K562 (cell line): ENCODE measurements at regions not wholly inside any gene's neighbourhood (a gene's known extent, or its start where the extent isn't known, plus 50 kb on each side); places are given as distances from the start of the nearest gene placed in this dataset.

ENCODE experiments used
- ATAC-seq: fragments of 200-7000 bp; cut with Tn5 transposase; 3 replicates; pipeline ENCODE4 v1.9.1; 2020; ENCODE audit warnings: moderate library complexity
- BruUV-seq: library from RNA; stranded (reverse); fragments of 400-500 nt; replicated peaks from 2 replicates; lab custom pipeline; 2021; lab: Mats Ljungman, UMichigan
- CTCF ChIA-PET: fragments of 300-600 bp; formaldehyde crosslinking; extraction: SDS; loops from one replicate; lab custom pipeline; 2021; ENCODE audit warnings: low intra/inter-chr PET ratio; lab: Yijun Ruan, JAX
- POLR2A ChIA-PET: fragments of 300-600, 350-650 bp; sonication (Branson Sonifier 250); formaldehyde crosslinking; extraction: SDS; loops from one replicate; lab custom pipeline; 2021; ENCODE audit warnings: antibody characterized with exemption, inconsistent platforms; lab: Yijun Ruan, JAX
- DNase-seq, 4 experiments: peaks; one replicate each; pipeline versions ENCODE4 v3.0.0 to v3.0.0-alpha.2; 2011 to 2018; ENCODE audit warnings: low spot score in 3 of 4, mixed read lengths in 3 of 4; ENCODE audit errors: extremely low read depth in 1 of 4
- FAIRE-seq: peaks from 2 replicates; lab custom pipeline; 2011; peaks lifted over from hg19 to GRCh38; lab: Jason Lieb, UNC
- H2AFZ ChIP-seq: 2 replicates; pipeline ENCODE4 v1.6.0; 2011; ENCODE audit warnings: low read depth, low read length, control low read depth, inconsistent platforms
- H3K27ac ChIP-seq: fragments of 200-600 bp; 3 replicates; pipeline ENCODE4 v1.8.0; 2011; ENCODE audit warnings: low read depth, mild to moderate bottlenecking, control low read depth, inconsistent platforms, low read length, moderate library complexity, mixed read lengths; ENCODE audit errors: extremely low read depth
- H3K27me3 ChIP-seq, 2 experiments: fragments of 300-600 bp in 1 of 2; 2 replicates in 1 of 2; 3 replicates in 1 of 2; pipeline versions ENCODE4 v1.6.0 to v1.8.0; 2011; ENCODE audit warnings: inconsistent platforms in 2 of 2, low read length in 2 of 2, mild to moderate bottlenecking in 1 of 2, mixed read lengths in 1 of 2, moderate library complexity in 1 of 2; ENCODE audit not compliant: control insufficient read depth in 2 of 2, insufficient read depth in 2 of 2
- H3K36me3 ChIP-seq: fragments of 300-600 bp; 3 replicates; pipeline ENCODE4 v1.8.0; 2011; ENCODE audit warnings: mild to moderate bottlenecking, low read length, inconsistent platforms; ENCODE audit not compliant: control insufficient read depth, insufficient read depth
- H3K4me1 ChIP-seq, 2 experiments: fragments of 200-600 bp in 1 of 2; replicated peaks in 1 of 2; 2 replicates in 1 of 2; 3 replicates in 1 of 2; pipeline versions ENCODE4 v1.5.1 to v1.8.0; 2011; ENCODE audit warnings: inconsistent platforms in 2 of 2, low read length in 2 of 2, mild to moderate bottlenecking in 1 of 2, mixed read lengths in 1 of 2, moderate library complexity in 1 of 2; ENCODE audit not compliant: control insufficient read depth in 2 of 2, insufficient read depth in 2 of 2
- H3K4me2 ChIP-seq: 2 replicates; pipeline ENCODE4 v1.6.1; 2011; ENCODE audit warnings: low read length, control low read depth, inconsistent platforms, mixed read lengths; ENCODE audit not compliant: insufficient read depth
- H3K4me3 ChIP-seq: fragments of 200-600 bp; sonication (generic), shearing (Covaris generic); 2 replicates; pipeline ENCODE4 v1.5.1; 2016; ENCODE audit warnings: control low read depth, inconsistent platforms
- H3K79me2 ChIP-seq: fragments of 200-600 bp; 3 replicates; pipeline ENCODE4 v1.8.0; 2011; ENCODE audit warnings: low read length, inconsistent platforms; ENCODE audit not compliant: control insufficient read depth, insufficient read depth
- H3K9ac ChIP-seq, 2 experiments: 2 replicates each; pipeline versions ENCODE4 v1.6.0 to v1.6.1; 2011; ENCODE audit warnings: low read depth in 2 of 2, low read length in 2 of 2, control low read depth in 1 of 2, inconsistent platforms in 1 of 2, mild to moderate bottlenecking in 1 of 2, mixed read lengths in 1 of 2; ENCODE audit not compliant: insufficient read depth in 1 of 2
- H3K9me1 ChIP-seq: one replicate; pipeline ENCODE4 v1.6.0; 2011; ENCODE audit warnings: inconsistent platforms, mild to moderate bottlenecking, low read length, moderate library complexity; ENCODE audit not compliant: control insufficient read depth, insufficient read depth
- H3K9me3 ChIP-seq: replicated peaks from 2 replicates; pipeline ENCODE4 v1.5.1; 2011; ENCODE audit warnings: low read depth, low read length, inconsistent platforms; ENCODE audit not compliant: control insufficient read depth, insufficient read depth
- H4K20me1 ChIP-seq: replicated peaks from 2 replicates; pipeline ENCODE4 v1.6.1; 2011; ENCODE audit warnings: low read length, inconsistent platforms, mixed read lengths; ENCODE audit not compliant: control insufficient read depth, insufficient read depth
- ARID2 ChIP-seq: fragments of 450-650 bp; IDR thresholded peaks from 2 replicates; pipeline ENCODE4 v1.6.1; 2017; ENCODE audit warnings: antibody characterized with exemption, mild to moderate bottlenecking
- E2F5 ChIP-seq: sonication (generic); formaldehyde crosslinking; IDR thresholded peaks from 2 replicates; pipeline ENCODE4 v1.8.0; 2022; ENCODE audit warnings: mild to moderate bottlenecking, missing genetic modification reagents
- ETS2 ChIP-seq: IDR thresholded peaks from 2 replicates; pipeline ENCODE4 v1.6.1; 2016; ENCODE audit warnings: borderline replicate concordance, missing genetic modification characterization, mild to moderate bottlenecking, moderate library complexity, missing compliant biosample characterization; ENCODE audit not compliant: poor library complexity, severe bottlenecking
- NKRF ChIP-seq: fragments of 450-650 bp; IDR thresholded peaks from 2 replicates; pipeline ENCODE4 v1.6.1; 2016; ENCODE audit warnings: borderline replicate concordance
- STAT5A ChIP-seq: IDR thresholded peaks from 2 replicates; pipeline ENCODE4 v1.6.1; 2012; ENCODE audit warnings: low read length, inconsistent platforms, borderline replicate concordance
- TRIM24 ChIP-seq, 2 experiments: fragments of 450-650 bp; IDR thresholded peaks; 2 replicates each; pipeline ENCODE4 v1.6.1; 2016
- U2AF2 ChIP-seq: fragments of 200-400 bp; formaldehyde crosslinking; optimal IDR thresholded peaks from 2 replicates; pipeline ENCODE3; 2017; ENCODE audit warnings: low read depth, mild to moderate bottlenecking, low read length
- ZFP91 ChIP-seq: sonication (generic); formaldehyde crosslinking; IDR thresholded peaks from 2 replicates; pipeline ENCODE4 v1.8.0; 2022; ENCODE audit warnings: mild to moderate bottlenecking, missing genetic modification reagents
- ZNF324 ChIP-seq: fragments of 250-450 bp; sonication (Bioruptor Pico); IDR thresholded peaks from 2 replicates; pipeline ENCODE4 v1.4.0; 2020; ENCODE audit warnings: mild to moderate bottlenecking
- WGBS: fragments of 100-300 bp; shearing (Covaris generic); methylation state at CpG from one replicate; pipeline ENCODE4 v1.1.6; 2016; ENCODE audit warnings: low coverage, mixed read lengths; ENCODE audit not compliant: insufficient coverage; ENCODE audit errors: missing lambda C conversion rate; 5-methylcytosine and 5-hydroxymethylcytosine counted together
- in situ Hi-C: fragments of 300-500 bp; cut with MboI; formaldehyde crosslinking; loops from 4 replicates; pipeline ENCODE4 v1.15.0; 2018; ENCODE audit warnings: inconsistent platforms, mixed read lengths
- intact Hi-C: fragments of 100-400 bp; cut with micrococcal nuclease; formaldehyde crosslinking; loops from 2 replicates; pipeline ENCODE4 v1.14.2; 2022

GRCh38 chr6:1526398-1527072, 83.2 kb upstream of the FOXC1 start:
- BruUV-seq: no TSS peak
- 2% methylated on average over 12 of the region's 12 CpGs for WGBS
- H3K4me1 ChIP-seq: peaks cover 0 to 8% of the 10 kb centered on the region in 2 experiments; a peak in 2 of 5 replicates
- H3K9ac ChIP-seq: no peak overlapping the region
- no peak overlapping the region for H2AFZ ChIP-seq
- no peaks in the 10 kb centered on the region for H3K36me3 ChIP-seq
- peaks cover 8 to 58% of the 10 kb centered on the region in 2 experiments for H3K27me3 ChIP-seq
- H4K20me1 ChIP-seq: no peaks in the 10 kb centered on the region
- no peak overlapping the region for H3K27ac ChIP-seq
- no peak overlapping the region for H3K4me3 ChIP-seq
- intact Hi-C loops: no loop called here
- no peak for TF ChIP-seq ZFP91
- no peak for TF ChIP-seq ARID2
- no peak for TF ChIP-seq STAT5A
- no peak for TF ChIP-seq TRIM24 (IDR thresholded peaks at IDR 0.05)
- TF ChIP-seq ETS2 (tag): no peak
- no peak for TF ChIP-seq NKRF
- TF ChIP-seq E2F5 (CRISPR knock-in tag): no peak
- no peak for TF ChIP-seq U2AF2
- no peak for TF ChIP-seq ZNF324
- no peaks in the 10 kb centered on the region for H3K9me1 ChIP-seq
- no peak for DNase-seq
- no peak overlapping the region for H3K4me2 ChIP-seq
- POLR2A ChIA-PET: no interaction called here
- CTCF ChIA-PET: no interaction called here
- H3K9me3 ChIP-seq: no peaks in the 10 kb centered on the region
- no peak for FAIRE-seq
- in situ Hi-C loops: no loop called here
- H3K79me2 ChIP-seq: no peaks in the 10 kb centered on the region
- no peak for ATAC-seq
